DMS 273 treated with DMSO at 0.1 percent for 48 hours (cell line): ENCODE measurements at regions not wholly inside any gene's neighbourhood (a gene's known extent, or its start where the extent isn't known, plus 50 kb on each side); places are given as distances from the start of the nearest gene placed in this dataset.
"Not testable (repeated sequence)": the region's sequence is repeated elsewhere in the genome, so short reads cannot be mapped to it uniquely, and the experiment has no call there.

Experiments used
- DNase-seq: peaks from one replicate; lab custom pipeline; 2025; lab: John Stamatoyannopoulos, UW

DNA sequence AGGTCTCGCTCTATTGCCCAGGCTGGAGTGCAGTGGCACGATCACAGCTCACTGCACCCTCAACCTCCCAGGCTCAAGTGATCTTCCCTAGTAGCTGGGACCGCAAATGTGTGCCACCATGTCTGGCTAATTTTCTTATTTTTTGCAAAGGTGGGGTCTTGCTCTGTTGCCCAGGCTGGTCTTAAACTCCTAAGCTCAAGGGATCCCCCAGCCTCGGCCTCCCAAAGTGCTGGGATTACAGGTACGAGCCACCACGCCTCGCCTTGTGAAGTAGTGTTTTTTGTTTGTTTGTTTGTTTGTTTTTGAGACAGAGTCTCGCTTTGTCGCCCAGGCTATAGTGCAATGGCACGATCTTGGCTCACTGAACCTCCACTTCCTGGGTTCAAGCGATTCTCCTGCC lies 125.5 kb downstream of the HAUS1 start:
- DNase-seq: not testable (repeated sequence)

DNA sequence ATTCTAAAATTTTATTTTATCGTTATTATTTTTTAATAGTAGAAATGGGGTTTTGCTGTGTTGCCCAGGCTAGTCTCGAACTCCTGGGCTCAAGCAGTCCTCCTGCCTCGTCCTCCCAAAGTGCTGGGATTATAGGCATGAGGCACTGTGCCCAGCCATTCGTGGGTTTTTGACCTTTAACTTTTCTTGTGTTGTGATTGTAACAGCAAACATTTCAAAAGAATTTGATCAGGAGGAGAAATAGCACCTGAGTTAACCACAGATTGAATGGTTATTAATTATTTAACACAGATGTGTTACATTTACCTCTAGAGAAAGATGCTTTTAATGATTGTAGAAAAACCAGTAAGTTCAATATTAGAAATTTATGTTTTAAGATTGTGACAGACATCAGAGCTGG lies 132.0 kb downstream of the HAUS1 start:
- DNase-seq: no peak

DNA sequence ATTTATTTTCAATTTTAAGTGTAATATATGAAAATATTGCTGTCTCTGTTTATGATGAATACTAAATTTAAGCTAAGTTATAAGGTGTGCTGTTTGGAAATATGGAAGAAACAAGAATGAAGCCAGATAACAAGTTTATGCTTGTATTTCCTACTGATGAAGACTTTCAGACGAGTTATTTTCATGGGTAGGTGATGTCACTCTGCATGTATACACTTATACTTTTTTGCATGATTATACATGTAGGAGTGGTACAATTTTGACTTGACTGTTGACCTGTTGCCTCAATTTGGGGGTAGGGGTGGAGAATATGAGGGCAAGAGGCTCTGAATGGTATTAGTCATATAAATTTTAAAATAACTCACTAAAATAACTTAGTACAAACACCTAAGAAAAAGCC lies 133.7 kb downstream of the HAUS1 start:
- no peak for DNase-seq

DNA sequence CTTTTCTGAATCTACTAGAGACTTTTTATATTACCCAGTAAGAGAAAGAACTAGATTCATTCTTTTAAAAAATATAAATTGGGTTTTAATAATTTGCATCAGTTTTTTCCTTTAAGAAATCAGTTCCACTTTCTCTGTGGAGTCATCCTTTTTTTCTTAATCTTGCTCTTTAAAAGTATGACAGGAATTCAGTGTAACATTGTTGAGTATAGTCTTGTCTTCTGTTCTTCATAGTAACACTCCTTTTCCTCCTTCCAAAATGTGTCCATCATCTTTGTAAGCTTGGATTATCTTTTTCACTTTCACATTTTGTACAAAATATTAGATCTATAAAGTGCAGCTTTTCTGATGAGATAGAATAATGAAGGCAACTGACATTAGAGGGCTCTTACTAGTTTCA lies 135.4 kb downstream of the HAUS1 start:
- DNase-seq: no peak

DNA sequence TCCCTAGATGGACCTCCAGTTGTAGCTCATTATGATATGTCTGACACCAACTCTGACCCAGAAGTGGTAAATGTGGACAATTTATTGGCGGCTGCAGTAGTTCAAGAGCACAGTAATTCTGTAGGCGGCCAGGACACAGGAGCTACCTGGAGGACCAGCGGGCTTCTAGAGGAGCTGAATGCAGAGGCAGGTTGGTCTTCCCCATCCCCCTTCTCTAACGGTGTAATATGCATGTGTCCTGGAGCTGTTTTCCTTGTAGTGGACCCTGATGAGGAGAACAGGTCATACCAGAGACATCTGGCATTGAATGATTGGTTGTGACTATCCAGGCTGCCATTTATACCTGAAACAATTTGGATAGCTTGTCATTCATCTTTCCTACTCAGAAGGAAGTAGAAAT lies 135.8 kb downstream of the HAUS1 start:
- no peak for DNase-seq

DNA sequence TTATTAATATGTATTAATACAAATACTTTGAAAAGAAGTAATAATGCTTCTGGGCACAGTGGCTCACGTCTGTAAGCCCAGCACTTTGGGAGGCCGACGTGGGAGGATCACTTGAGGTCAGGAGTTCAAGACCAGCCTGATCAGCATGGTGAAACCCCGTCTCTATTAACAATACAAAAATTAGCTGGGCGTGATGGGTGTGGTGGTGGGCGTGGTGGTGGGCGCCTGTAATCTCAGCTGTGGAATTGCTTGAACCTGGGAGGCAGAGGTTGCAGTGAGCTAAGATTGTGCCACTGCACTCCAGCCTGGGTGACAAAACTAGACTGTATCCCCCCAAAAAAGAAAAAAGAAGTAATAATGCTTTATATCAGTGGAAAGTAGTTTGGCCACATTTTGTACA lies 137.2 kb downstream of the HAUS1 start:
- not testable (repeated sequence) for DNase-seq

DNA sequence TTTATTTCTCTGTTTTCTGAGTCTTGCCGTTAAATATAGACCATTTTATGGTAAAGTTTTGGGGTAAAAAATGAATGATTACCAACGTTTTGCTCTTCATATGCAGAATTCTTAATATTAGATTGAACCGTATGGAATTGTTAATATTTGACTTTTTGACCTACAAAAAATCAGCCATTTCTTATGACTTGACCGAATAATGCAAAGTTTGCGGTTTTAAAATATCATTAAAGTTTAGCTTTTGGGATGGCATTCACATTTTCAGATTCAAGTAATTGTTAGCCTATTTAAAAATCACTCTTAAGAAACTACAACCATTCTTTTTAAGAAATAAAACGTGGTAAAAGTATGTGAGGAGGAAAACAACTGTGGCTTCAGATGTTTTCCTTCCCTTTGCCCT lies 138.0 kb downstream of the HAUS1 start:
- DNase-seq: no peak

DNA sequence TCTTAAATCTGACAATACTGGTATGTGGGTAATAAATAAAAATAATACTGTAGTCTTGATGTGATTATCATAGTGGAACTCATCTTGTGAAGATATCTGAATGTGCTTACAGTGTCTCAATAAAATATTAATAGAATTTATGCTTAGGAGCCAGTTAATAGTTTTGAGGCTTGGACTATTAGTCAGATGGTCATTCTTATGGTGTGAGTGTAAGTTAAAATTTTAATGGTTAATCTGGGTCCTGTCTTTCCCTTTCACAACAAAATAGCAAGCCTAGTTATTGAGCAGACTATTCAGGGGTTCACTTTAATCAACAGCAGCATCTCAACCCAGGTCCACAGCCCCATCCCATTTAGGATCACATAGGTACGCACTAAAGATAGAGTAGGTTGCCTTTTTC lies 138.9 kb downstream of the HAUS1 start:
- DNase-seq: no peak

DNA sequence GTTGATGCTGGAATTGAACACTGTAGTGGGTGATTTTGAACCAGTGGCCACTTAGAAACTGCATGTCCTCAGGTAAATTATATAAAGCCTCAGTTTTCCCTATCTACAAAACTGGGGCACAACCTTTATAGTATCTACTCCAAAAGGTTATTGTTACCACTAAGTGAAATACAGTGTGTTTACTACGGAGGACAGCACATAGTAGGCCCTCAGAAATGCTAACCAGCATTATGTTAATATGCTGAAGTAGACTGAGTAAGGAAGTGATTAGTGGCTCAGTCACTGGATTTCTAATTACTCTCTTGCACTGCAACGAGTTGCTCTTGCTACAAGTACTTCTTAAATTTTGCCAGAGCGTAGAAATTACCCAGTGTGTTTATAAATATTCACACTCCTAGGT lies 139.5 kb downstream of the HAUS1 start:
- DNase-seq: no peak

DNA sequence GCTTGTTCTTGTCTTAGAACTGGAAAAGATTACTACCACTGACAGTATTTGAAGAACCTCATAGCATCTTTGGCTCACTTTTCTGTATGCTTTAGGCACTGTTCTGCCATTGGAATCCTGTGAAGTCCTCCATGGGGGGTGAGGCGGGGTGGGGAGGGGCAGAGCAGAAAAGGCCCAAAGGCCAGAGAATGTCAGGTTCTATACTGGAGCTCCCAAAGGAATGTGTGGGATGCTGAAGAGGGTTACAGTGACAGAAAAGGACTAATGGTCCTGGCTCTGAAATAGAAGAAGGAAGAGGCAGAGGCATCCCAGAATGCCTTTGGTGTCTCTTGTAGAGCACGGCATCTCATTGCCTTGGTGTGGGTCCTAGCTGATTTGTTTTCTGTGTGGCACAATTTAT lies 141.9 kb downstream of the HAUS1 start:
- no peak for DNase-seq

DNA sequence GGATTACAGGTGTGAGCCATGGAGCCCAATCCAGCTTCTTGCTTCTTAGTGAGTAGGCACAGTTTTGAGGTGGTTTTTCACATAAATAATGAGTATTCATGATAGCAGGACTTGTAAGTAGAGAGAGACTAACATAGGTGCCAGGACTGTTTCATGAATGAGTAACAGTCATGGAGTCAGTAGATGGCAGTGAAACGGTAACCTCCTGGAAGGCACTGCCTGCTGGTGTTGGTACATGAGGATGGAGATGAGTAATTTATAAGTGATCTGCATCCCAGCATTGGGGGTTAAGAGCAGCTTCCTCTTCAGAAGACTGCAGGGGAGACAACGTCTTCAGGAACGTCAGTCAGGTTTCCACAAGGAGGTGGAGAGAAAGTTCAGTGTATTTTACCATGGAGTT lies 143.8 kb downstream of the HAUS1 start:
- DNase-seq: no peak

DNA sequence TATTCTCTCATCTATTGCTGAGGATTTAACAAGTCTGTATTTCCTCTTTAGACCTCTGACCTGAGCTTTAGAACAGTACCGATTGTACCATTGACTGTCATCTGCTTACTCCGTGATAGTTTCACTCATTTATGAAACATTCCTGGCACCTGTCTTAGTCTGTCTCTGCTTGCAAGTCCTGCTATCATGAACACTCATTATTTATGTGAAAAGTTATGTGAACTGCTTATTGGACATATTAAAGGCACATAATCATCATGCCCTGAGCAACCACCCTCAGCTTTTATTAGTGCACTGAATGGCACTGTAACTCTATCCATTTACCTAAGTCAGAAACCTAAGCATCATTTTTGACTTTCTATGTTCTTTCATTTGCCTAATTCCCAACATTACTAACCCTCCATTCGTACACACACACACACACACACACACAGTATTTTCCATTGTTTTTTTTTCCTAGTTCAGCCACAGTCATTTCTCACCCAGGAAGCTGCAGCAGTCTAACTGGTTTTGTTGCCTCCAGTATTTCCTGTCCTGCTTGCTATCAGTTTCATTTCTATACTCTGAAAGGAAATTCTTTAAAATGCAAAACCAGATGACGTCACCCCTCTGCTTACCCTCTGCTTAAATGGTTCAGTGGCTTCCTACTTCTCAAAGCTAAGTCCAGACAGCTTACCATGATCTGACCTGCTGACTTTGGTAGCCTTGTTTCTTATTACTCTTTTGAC lies 146.1 kb downstream of the HAUS1 start:
- DNase-seq: no peak

DNA sequence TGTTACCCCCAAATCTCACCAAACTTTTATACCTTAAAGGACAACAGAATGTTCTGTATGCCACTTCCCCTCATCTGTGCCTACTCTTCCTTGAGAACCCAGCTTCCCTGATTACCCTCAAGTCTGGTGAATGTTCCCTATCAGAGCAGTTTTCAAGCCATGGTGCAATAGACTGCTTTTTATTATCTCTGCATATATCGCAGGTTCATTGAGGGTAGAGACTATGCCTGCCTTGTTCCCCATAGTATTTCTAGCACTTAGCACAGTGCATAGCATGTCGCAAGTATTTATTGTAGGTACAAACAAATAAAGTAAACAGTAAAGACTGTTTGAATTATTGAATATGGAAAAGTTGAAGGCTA lies 146.6 kb downstream of the HAUS1 start:
- no peak for DNase-seq

DNA sequence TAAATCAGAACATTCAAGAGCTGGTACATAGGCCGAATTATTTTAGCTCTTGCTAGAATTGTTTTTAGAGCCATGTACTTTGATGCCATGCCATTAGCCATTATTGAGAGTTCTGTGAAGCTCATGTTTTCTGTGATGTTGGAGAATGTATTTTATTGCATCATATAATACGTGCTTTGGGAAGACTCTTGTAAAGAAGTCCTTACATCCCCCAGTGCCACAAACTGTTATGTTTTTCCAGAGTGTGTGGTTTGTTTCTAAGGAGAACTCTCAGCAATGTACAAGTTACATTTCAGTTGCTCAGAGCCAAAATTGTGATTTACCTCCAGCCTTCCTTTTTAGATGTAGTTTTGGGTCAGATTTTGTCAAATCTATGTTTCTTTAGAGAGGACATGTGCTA lies 148.6 kb downstream of the HAUS1 start:
- no peak for DNase-seq

DNA sequence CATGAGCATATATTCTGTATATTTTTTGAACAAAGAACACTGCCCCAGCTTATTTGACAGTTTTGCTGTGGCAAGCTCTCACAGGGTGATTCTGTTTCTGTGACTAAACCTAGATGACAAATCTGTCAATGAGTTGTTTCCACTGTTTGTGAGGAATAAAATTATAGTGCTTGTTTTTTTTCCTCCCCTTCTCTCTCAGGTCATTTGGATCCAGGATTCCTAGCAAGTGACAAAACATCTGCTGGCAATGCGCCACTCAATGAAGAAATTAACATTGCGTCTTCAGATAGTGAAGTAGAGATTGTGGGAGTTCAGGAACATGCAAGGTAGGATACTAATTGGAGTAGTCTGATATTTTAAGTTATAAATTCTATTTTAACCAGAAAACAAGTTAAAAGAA lies 149.3 kb downstream of the HAUS1 start:
- DNase-seq: no peak

DNA sequence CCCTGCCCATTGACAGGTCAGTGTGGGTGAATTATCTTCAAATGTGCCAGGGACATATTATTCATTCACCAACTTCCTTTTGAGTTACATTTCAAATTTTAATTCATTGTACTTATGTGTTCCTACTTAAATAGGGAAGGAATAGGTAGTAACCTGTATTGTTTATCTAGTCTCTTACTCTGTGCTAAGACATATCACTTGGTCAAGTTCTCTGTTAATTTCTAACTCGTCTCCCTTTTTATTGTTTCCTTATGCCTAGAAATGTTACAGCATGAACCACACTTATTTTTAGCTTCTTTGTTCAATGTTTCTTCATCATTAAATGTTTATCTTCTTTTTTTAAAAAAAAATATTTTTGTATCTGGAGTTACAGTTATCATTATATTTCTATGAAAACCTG lies 151.9 kb downstream of the HAUS1 start:
- DNase-seq: no peak

DNA sequence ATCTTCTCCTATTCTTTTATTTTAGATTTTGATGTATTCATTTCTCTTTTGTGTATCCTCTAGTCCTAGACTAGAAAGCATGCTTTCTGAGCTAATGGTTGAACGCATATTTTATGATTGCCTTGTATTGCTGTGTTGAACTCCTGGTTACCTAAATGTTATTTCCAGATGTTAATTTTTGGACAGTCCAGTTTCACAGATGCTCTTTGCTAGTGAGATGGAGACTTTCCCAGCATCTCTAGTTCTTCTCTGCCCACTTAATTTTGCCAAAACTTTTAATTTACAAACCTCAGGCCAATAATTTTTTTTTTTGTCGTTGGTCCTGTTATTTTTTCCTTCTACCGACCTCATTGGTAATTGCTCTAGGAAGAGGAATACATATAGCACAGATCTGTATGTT lies 153.2 kb downstream of the HAUS1 start:
- no peak for DNase-seq

DNA sequence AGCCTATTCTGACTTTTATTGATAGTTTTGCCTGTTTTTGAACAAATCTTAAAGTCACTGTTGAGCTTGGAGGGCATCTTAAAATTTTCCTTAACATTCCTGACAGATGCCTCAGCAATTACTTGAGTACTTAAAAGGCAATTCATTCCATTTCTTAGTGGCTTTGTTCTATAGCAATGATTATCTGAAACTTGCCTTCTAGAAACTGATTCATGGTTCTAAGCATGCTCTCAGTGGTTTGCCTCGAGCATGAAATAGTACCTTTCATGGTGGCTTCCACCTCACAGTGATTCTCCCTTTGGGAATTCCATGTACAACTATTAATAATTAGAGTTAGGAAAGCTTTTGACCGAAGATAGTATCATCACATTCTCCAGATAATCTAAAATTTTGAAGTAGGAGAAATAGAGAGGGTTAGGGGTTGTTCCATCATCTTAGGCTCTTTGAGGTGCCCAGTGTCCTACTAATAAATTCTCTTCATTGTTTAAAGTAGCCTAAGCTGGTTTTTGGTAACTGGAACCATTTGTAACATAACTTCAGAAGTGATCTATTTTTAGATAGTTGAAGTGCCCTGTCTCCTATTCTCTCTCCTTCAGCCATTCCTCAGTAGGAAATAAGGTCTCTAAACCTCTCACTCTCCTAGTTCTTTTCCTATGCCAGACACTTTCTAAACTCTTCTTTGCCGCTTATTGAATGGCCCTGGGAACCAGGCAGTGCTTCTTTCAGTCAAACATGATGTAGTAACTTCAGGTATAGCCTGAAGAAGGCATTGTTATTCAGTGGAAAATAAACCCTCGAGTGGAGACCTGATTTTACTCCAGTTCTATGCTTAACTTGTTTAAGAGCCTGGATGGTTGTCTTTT lies 156.1 kb downstream of the HAUS1 start:
- no peak for DNase-seq

DNA sequence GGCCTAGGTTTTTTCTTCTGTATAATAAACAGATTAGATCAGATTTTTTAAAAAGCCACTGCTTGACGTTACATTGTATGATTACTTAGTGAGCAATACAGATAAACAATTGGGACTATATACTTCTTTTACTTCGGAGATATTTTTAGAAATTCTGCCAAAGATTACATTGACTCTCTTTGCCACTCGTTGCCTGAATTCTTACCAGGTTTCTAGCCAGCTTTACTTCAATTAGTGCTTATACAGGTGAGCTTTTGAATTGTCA lies 156.6 kb downstream of the HAUS1 start:
- no peak for DNase-seq

DNA sequence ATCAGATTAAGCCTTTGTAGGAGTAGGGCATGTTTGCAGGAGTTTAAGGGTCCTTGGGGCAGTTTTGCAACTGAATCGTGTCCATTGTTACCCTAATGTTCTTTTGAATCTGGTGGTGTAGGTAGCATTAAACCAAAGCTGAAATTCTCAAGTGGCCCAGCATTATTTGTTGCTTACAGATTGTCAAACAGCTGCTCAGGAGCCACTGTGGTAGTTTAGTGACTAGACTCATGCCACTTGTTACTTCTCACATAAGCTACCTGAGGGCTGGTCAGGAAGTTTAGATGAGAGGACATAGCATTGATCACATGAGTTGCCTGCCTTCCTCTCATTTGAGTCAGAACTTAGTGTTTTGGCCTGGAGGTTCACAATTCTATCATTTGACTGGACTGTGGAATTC lies 157.6 kb downstream of the HAUS1 start:
- no peak for DNase-seq

DNA sequence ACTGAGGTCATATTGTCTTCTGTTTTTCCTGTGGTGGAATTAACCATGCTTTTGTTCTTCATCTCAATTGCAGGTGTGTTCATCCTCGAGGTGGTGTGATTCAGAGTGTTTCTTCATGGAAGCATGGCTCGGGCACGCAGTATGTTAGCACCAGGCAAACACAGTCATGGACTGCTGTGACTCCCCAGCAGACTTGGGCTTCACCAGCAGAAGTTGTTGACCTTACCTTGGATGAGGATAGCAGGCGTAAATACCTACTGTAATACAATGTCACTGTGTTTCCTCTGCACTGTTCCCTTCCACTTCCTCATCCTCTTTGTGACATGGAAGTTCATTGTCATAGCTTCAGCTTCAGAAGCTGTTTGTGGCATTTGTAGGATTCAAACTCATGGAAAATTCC lies 158.7 kb downstream of the HAUS1 start:
- no peak for DNase-seq

DNA sequence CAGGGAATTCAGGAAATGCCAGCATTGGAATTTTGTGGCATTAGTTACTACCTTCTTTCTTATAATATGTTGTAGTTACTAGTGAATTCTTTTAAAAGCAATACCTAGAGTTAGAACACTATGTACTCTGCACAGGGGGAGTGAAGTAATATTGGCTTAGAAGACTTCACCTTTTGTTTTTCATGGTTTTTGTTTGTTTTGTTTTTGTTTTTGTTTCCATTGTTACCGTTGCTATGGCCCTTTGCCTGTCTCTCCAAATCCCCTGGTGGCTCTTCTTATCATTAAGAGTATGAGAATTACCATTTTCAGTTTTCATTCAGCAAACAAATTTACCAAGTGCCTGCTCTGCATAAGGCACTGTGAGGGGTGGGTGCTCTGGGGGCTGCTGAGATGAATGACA lies 160.1 kb downstream of the HAUS1 start:
- DNase-seq: no peak

DNA sequence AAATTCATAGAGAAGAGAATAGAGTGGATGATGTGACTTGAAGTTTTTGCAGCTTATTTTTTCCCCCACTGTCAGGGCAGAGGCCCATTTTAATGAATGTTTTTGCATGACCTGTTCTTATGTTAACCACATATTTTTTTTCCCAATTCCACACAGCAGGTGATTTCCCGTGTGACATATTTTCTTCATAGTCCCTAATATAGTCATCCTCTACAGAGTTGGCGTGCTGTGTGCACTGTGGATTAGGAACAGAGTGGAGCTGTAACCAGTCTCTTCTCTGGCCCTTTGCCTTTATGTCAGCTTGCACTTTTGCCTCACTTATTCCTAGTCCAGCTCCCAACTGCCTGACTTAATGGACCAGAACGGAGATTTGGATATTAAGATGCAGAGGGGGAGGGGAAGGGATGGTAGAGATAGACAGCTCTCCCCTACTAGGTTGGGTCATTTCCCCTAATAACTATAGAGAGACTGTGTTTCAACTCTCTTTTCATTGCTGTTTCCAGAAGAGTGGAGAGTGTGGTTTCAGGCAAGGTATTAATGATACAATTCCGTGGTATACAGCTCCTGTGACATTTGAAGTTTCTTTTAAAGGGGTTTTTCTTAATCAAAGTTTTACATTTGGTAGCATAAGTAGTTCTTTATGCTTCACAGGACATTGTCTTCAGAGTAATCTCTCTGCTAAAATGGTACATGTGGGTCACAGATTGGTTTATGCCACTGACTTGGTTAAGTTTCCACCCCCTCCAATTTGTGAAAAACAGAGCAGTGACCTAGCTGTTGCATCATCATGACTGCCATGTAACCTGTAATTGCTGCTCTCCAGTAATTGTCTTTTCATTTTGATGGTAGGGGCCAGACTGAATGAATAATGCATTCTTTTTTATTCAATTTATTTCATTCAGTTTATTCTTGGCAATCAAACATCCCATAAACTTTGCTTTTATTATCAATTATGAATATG lies 161.3 kb downstream of the HAUS1 start:
- DNase-seq: no peak
